PFSK-1 (cell line): ENCODE measurements at regions not wholly inside any gene's neighbourhood (a gene's known extent, or its start where the extent isn't known, plus 50 kb on each side); places are given as distances from the start of the nearest gene placed in this dataset.

Experiments used
- REST ChIP-seq, 2 experiments: IDR thresholded peaks; 2 replicates each; pipeline versions ENCODE4 v1.6.1 to v1.8.0; 2011 to 2012; ENCODE audit warnings: low read depth in 2 of 2, low read length in 2 of 2, control low read depth in 1 of 2, inconsistent platforms in 1 of 2, mild to moderate bottlenecking in 1 of 2, moderate library complexity in 1 of 2; ENCODE audit not compliant: insufficient read depth in 1 of 2
- SIN3A ChIP-seq: IDR thresholded peaks from 2 replicates; pipeline ENCODE4 v1.6.1; 2012; ENCODE audit warnings: mild to moderate bottlenecking, low read length, moderate library complexity, borderline replicate concordance; ENCODE audit not compliant: insufficient read depth

- TF ChIP-seq SIN3A (no peak), REST (IDR thresholded peaks at IDR 0.05; ENCODE audit: insufficient read depth in 1 of 2, low read depth in 2 of 2, low read length in 2 of 2) (no peak)
Observed at GRCh38 chr13:62194371-62194770, 778.7 kb upstream of the PCDH20 start.
